Activated CD8-positive, alpha-beta memory T cell treated with anti-CD3 and anti-CD28 coated beads, Interleukin-2, amount 50 U/mL, for 24 hours (primary cell): ENCODE measurements at regions not wholly inside any gene's neighbourhood (a gene's known extent, or its start where the extent isn't known, plus 50 kb on each side); places are given as distances from the start of the nearest gene placed in this dataset.

Experiments used
- DNase-seq: peaks from one replicate; pipeline ENCODE4 v3.0.0-alpha.2; 2020; ENCODE audit errors: extremely low read depth

- no peak for DNase-seq
Measured at GRCh38 chr20:42020316-42020715, 402.1 kb upstream of the CHD6 start.

- no peak for DNase-seq
Measured at GRCh38 chr20:42018979-42019378, 400.8 kb upstream of the CHD6 start.

GRCh38 chr20:42010090-42010489 is 391.9 kb upstream of the CHD6 start:
- DNase-seq, result no peak

GRCh38 chr20:42007251-42007650 is 389.1 kb upstream of the CHD6 start:
- DNase-seq, result no peak

GRCh38 chr20:42005211-42005610 is 387.0 kb upstream of the CHD6 start:
- DNase-seq, result no peak

GRCh38 chr20:42003380-42003779 is 385.2 kb upstream of the CHD6 start:
- no peak for DNase-seq

- no peak for DNase-seq
Measured at GRCh38 chr20:41998539-41999341, 380.6 kb upstream of the CHD6 start.

GRCh38 chr20:41996951-41997350 is 378.8 kb upstream of the CHD6 start:
- DNase-seq, result no peak

- no peak for DNase-seq
Measured at GRCh38 chr20:41992481-41992880, 374.3 kb upstream of the CHD6 start.

- DNase-seq, result no peak
Measured at GRCh38 chr20:41991412-41991811, 373.2 kb upstream of the CHD6 start.

GRCh38 chr20:41989935-41990635 is 371.9 kb upstream of the CHD6 start:
- no peak for DNase-seq

- no peak for DNase-seq
Measured at GRCh38 chr20:41989039-41989679, 371.0 kb upstream of the CHD6 start.

- no peak for DNase-seq
Measured at GRCh38 chr20:41984031-41984430, 365.9 kb upstream of the CHD6 start.

- DNase-seq, result no peak
Measured at GRCh38 chr20:41983159-41983558, 365.0 kb upstream of the CHD6 start.

GRCh38 chr20:41981746-41982145 is 363.6 kb upstream of the CHD6 start:
- DNase-seq, result no peak

GRCh38 chr20:41978875-41979274 is 360.7 kb upstream of the CHD6 start:
- no peak for DNase-seq

- no peak for DNase-seq
Measured at GRCh38 chr20:41978246-41978790, 360.1 kb upstream of the CHD6 start.

- DNase-seq, result no peak
Measured at GRCh38 chr20:41969656-41970055, 351.5 kb upstream of the CHD6 start.

GRCh38 chr20:41960166-41960565 is 342.0 kb upstream of the CHD6 start:
- DNase-seq, result no peak

GRCh38 chr20:41958391-41958790 is 340.2 kb upstream of the CHD6 start:
- DNase-seq, result no peak

GRCh38 chr20:41956338-41957074 is 338.3 kb upstream of the CHD6 start:
- DNase-seq, result no peak

- DNase-seq, result no peak
Measured at GRCh38 chr20:41952166-41952565, 334.0 kb upstream of the CHD6 start.
